ENCODE measurements at regions not wholly inside any gene's neighbourhood (a gene's known extent, or its start where the extent isn't known, plus 50 kb on each side); places are given as distances from the start of the nearest gene placed in this dataset.

- DNase-seq: no peak
These were observed 340.6 kb upstream of the DCC start for GRCh38 chr18:51999351-51999750.

DNA sequence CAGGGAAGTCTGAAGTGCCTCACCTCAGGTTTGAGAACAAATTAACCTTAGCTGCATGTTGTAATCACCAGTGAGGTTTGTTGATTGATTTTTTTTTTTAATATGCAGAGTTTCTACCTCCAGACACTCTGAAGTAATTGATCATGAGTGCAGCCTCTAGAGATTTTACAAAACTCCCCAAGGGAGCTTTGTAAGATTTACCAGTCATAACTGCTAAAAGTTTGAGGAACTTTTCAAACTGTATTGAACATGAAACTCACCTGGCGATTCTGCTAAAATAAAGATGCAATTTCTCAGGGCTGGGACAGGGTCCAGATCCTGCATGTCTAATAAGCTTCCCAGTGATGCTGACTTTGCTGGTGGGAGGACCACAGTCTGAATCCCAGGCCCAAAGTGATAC is 339.6 kb upstream of the DCC start:
- DNase-seq: no peak

DNA sequence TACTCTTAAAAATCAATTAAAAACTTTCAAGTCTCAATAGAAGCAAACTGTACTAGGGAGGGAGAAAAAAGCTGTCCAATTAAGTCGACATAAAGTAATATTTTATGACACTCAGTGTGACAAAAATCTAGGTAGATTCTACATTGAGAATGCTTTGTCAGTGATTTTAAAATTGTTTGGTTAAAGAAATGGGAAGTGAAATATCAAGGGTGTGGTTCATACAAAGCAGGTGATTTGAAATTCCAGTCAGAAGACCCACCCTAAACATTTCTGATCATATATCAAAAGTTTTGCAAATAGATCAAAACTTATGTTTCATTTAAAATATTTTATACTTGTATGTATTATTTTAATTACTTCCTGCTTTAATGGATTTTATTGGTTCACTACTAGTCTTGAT is 338.9 kb upstream of the DCC start:
- no peak for DNase-seq

DNA sequence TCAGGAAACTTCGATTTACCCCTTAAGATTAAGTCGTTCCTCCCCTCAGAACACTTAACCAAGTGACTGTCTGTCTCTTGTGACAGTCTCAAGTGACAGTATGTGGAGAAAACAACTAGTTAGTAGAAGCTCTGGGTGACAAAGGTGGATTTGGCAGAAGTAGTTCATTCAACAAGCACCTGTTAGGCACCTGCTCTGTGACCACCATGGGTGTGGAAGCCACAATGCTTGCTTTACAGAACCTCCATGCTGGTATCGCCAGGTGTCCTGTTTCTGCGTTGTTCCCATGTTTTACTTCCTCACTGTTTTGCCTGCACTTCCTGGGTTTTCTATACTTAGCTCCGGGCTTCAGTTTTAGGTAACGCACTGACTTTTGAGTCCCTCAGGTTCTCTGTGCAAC is 337.4 kb upstream of the DCC start:
- DNase-seq: no peak

DNA sequence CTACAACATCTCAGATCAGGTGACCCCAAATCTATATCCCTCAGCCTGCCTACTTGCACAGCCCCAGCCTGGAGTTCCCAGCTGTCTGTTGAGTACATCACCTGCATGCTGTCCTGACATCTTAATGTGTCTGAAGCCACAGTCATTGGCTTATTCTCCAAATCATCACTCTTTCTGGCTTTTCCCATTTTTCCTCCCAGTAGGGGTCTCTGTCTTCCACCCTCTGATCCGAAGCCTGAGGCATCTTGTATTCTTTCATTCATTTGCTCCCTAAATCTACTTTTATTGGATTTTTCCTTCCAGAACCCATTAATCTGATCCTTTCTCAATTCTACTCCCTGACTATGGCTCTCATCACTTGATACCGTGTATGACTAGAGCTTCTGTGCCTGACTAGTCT is 332.9 kb upstream of the DCC start:
- DNase-seq: no peak

- no peak for DNase-seq
These were observed 331.7 kb upstream of the DCC start for GRCh38 chr18:52008330-52008729.

- no peak for DNase-seq
These were observed 331.3 kb upstream of the DCC start for GRCh38 chr18:52008736-52009135.

DNA sequence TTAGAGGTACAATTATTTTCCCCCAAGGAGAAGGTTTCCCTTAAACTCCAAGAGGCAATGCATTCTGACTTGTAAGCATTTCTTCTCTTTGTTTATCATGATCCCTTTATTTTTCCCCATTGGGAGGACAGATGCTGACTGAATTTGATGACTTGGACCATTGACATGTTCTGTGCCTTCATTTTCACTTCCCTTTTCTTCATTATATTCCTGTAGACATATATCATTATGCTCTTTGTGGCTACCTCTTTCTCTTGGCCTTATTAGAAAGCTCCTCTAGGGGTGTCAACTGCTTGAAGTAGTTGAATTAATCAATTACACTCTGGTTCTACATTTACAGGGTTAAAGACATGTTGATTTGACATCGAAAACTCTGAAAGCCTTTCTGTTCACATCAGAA is 330.0 kb upstream of the DCC start:
- no peak for DNase-seq

DNA sequence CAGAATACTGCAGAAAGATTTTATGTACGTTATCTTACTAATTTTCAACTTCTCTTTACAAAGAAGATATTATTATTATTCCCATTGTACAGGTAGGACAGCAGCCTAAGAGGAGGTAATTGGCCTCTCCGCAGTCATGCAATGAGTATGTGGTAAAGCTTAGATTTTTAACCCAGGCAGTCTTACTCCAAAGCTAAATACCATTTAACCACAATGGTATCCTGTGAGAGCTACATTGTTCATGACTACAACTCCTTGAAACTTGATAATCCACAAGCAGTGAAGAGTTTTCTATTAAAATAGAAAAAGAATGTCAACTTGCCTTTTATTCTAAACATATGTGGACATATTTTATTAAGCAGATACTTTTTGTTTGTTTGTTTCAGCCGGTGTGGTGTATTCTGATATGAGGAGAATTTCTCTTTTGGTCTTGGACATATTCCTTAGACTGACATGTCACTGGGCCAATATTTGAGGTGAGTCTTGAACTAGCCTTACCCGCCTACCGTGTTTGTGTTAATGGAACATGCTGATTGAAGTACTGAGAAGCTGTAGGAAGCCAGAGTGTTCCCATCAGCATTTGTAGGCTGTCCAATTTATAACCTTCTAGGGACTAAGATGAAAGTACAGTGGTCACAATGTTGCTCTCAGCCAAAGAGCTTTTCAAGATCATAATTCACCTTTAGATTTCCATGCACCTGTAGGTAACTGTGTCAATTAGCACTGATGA is 293.9 kb upstream of the DCC start:
- DNase-seq: no peak

GRCh38 chr18:52046842-52047241 is 293.2 kb upstream of the DCC start:
- DNase-seq: no peak

DNA sequence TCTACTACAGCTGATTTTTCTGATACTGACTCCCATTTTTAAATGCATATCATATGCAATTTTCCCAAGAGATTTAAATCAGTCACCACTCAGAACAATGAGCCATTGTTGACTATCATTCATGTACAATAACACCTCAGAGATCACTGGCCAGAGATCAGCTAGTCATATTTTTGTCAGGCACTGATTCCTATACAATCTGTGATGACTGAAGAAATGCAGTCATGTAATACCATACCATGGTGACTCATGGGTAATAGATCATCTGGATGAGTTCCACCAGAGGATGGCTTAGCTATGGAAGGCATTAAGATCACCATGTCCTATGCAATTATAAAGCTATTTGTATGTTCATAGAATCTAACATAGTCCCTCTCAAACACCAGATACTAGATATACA is 285.7 kb upstream of the DCC start:
- no peak for DNase-seq

DNA sequence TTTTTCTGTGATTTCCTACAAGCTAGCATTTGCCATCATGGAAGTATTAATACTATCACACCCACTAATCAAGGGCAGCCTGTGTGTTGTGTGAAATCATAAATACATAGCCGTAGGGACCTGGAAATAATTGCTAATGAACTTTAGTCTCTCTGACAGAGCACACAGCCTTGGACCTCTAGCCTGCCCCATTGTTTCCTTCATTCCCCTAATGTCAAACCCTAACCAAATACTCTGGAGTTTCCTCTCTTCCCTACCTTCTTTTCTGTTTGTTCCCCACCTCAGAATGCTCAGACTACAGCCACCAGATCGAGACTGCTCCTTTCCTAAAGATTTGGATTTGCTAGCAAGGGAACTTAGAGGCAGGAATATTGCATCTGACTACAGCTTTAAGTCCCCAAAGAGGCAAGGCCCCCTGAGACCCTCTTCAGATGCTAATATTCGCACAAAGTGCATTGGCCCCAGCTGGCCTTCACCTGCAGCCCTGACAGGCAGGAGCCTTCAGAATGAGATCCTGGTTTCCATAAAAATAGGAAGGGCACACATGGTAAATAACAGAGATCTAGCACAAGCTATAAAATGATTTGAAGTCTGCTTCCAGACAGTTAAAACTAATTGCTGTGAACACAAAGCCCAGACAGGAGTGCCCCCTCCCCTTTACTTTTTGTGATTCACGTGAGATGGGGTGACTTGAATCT is 279.2 kb upstream of the DCC start:
- DNase-seq: peak; percentile 63

- DNase-seq: no peak
These were observed 276.1 kb upstream of the DCC start for GRCh38 chr18:52063923-52064322.

- no peak for DNase-seq
These were observed 270.8 kb upstream of the DCC start for GRCh38 chr18:52069201-52069600.

GRCh38 chr18:52070291-52070756 is 269.7 kb upstream of the DCC start:
- no peak for DNase-seq

DNA sequence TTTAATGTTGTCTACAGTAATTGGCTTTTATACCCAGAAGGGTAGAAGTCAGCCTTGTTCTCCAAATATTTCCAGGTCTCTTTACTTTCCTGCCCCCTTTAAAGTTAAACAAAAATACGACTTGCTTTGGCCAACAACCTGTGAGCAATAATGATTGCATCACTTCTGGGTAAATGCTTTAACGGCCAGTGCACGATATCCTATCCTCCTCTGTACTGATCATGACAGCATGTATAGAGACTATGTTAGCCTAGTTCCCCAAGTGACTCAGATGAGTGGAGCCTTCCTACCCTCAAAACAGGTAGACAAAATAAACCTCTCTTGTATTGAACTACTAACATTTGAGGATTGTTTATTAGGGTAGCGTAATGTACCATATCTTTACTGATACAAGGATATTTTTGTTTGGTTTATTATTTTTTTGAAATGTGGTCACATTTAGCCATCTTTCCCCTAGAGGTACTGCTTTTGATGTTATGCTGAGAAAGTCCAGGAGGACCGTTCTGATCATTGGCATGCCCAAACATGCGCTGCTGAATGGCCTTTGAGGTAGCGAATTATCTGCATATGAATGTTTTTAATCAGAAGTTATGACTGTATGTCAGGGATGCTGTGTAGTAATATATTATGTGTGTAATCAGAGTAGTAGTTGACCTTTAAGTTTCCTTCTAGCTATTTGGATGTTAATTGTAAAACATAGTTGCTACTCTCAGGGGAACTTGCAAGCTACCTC is 262.6 kb upstream of the DCC start:
- DNase-seq: no peak

DNA sequence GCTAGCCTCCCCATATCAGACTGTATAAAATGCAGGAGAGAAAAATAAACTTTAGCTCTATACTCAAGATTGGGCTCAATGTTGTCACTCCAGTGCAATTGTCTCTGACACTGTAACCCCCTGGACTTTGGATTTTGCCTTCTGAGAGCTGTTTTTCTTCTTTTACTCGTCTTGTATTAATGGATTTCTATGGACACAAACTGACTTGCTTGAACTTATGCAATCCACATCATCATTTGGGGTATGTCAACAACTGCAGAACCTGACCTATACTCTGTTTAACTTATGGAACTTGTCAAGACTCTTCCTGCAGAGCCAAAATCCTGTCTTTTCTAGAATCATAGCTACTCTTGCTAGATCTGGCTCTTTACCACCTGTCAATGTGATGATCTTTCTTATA is 257.8 kb upstream of the DCC start:
- DNase-seq: no peak

GRCh38 chr18:52087140-52087539 is 252.9 kb upstream of the DCC start:
- DNase-seq: no peak

DNA sequence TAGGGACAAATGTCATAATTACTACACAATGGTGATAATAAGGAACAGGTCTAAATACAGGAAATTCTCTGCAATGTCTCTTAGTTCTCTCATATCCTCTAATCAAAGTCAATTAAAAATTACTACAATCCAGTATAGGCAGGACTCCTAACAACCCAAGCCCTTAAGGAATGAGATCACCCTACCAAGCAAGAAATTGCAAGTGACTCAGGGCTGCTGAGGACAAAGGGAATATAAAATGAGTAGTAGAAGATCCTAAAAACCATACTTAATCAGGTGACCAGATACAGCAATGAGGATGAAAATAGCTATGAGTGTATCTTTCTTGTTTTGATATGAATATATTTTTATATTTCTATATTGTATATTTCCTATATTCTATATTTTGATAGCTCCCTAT is 250.0 kb upstream of the DCC start:
- no peak for DNase-seq

DNA sequence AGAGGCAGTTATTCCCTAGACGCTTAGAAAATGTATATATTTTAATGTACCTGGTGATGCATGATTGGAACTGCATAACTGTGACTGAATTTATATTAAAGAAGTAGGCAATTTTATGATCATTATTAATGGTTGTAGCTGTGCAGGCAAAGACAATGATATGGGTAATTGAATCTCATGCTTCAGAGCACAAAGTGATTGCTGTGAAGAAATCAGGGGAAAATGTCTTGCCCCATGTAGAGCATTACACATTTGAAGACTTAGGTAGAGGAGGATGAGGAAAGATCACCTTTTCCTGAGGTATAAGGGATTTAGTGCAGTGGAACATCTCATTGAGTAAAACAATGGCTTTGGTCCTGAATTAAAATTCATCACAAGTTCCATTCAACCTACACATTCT is 246.8 kb upstream of the DCC start:
- DNase-seq: no peak

DNA sequence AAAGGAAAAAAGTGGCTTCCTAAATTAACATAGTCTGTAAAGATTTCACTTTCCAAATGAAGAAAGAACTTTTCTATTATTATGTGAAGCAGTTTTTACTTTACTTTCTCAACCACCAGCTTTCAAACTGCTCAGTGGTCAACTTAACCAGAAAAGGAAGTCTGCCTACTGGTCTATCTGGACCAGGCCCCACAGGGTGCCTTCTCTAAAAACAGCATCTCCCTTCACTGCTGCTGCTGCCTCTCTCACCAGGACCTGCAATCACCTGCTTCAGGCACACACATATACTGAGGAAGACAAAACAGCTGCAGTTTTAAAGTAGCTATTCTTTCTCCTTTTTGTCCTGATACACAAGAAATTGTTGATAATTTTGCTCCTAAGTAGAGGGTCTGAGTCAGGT is 221.3 kb upstream of the DCC start:
- DNase-seq: no peak

GRCh38 chr18:52130624-52131301 is 209.2 kb upstream of the DCC start:
- no peak for DNase-seq

- no peak for DNase-seq
These were observed 208.2 kb upstream of the DCC start for GRCh38 chr18:52131845-52132244.

GRCh38 chr18:52136532-52136931 is 203.5 kb upstream of the DCC start:
- no peak for DNase-seq

Measured in NCI-H1436 treated with DMSO at 0.1 percent for 48 hours (cell line).